Tibial nerve (tissue), 4 donors: ENCODE measurements at regions not wholly inside any gene's neighbourhood (a gene's known extent, or its start where the extent isn't known, plus 50 kb on each side); places are given as distances from the start of the nearest gene placed in this dataset.

Experiments used
- DNase-seq, 2 donors: peaks; one replicate each; pipeline ENCODE4 v3.0.0-alpha.2; 2019; ENCODE audit warnings: low spot score in 2 of 2
- H3K27ac ChIP-seq, 4 donors: fragments of 200-600 bp; sonication (generic) in 3 of 4; one replicate each; pipeline ENCODE4 v1.5.1; 2017 to 2019; ENCODE audit warnings: mild to moderate bottlenecking in 1 of 4
- H3K27me3 ChIP-seq, 2 donors: fragments of 200-600 bp; sonication (generic) in 1 of 2; one replicate each; pipeline versions ENCODE4 v1.5.1 to v1.6.0; 2017 to 2019
- H3K36me3 ChIP-seq, 3 donors: fragments of 200-600 bp; sonication (generic); one replicate each; pipeline ENCODE4 v1.5.1; 2018 to 2019
- H3K4me1 ChIP-seq, 4 donors: fragments of 200-600 bp; sonication (generic) in 3 of 4; one replicate each; pipeline ENCODE4 v1.5.1; 2017 to 2019
- H3K4me3 ChIP-seq, 4 donors: fragments of 200-600 bp; sonication (generic) in 3 of 4; one replicate each; pipeline ENCODE4 v1.5.1; 2017 to 2019; ENCODE audit warnings: mild to moderate bottlenecking in 1 of 4, moderate library complexity in 1 of 4
- H3K9me3 ChIP-seq, 4 donors: fragments of 200-600 bp; sonication (generic) in 3 of 4; one replicate each; pipeline ENCODE4 v1.5.1; 2017 to 2019
- EP300 ChIP-seq, 2 donors: sonication (generic); formaldehyde crosslinking; IDR thresholded peaks; one replicate each; pipeline ENCODE4 v1.6.1; 2017; ENCODE audit warnings: antibody characterized with exemption in 2 of 2, mild to moderate bottlenecking in 1 of 2
- POLR2A ChIP-seq, 2 donors: fragments of 450-650 bp; IDR thresholded peaks; one replicate each; pipeline ENCODE4 v1.6.1; 2017; ENCODE audit warnings: antibody characterized with exemption in 2 of 2, mild to moderate bottlenecking in 2 of 2, moderate library complexity in 2 of 2
- WGBS, 2 donors: methylation state at CpG; one replicate each; pipeline ENCODE4 v1.1.5; 2018; 5-methylcytosine and 5-hydroxymethylcytosine counted together
- TF ChIP-seq, protein P1 (sequence below), 5 experiments: fragments of 200-600 bp in 3 of 5; fragments of 450-650 bp in 2 of 5; sonication (generic) in 3 of 5; IDR thresholded peaks; one replicate each; pipeline ENCODE4 v1.5.1; 2016 to 2019; ENCODE audit warnings: antibody characterized with exemption in 5 of 5, mild to moderate bottlenecking in 3 of 5, moderate library complexity in 2 of 5

DNA sequence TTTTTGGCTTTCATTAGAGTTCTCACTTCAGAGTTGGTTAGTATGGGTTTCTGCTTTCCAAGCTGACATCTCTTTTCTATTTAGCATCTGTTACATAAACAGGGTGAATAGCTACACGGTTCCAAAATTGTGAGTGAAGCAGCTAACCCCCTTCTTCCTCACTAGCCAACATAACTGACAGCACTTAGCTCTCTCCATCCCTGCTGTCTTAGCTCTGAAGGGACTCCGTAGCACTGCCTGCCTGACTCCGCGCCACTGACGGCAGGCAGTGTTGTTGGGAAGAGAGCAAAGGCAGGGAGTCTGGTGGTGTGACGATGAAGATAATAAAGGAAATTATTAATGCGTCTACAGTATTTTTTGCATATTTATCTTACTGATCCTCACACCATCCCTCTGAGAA is 247.0 kb downstream of the PTBP2 start:
- Histone ChIP-seq H3K4me1 (peaks cover 0 to 5% (median 0%) of the 10 kb centered on the region in 4 donors), H3K27ac (no peak overlapping the region), H3K4me3 (no peak overlapping the region), H3K27me3 (no peaks in the 10 kb centered on the region), H3K36me3 (no peaks in the 10 kb centered on the region), H3K9me3 (no peaks in the 10 kb centered on the region)
- no peak for DNase-seq
- 63 to 64% methylated on average over 7 of the region's 7 CpGs for WGBS, 2 donors
- TF ChIP-seq POLR2A (IDR thresholded peaks at IDR 0.05) (no peak), EP300 (IDR thresholded peaks at IDR 0.05) (no peak)
- TF ChIP-seq, protein P1, sequence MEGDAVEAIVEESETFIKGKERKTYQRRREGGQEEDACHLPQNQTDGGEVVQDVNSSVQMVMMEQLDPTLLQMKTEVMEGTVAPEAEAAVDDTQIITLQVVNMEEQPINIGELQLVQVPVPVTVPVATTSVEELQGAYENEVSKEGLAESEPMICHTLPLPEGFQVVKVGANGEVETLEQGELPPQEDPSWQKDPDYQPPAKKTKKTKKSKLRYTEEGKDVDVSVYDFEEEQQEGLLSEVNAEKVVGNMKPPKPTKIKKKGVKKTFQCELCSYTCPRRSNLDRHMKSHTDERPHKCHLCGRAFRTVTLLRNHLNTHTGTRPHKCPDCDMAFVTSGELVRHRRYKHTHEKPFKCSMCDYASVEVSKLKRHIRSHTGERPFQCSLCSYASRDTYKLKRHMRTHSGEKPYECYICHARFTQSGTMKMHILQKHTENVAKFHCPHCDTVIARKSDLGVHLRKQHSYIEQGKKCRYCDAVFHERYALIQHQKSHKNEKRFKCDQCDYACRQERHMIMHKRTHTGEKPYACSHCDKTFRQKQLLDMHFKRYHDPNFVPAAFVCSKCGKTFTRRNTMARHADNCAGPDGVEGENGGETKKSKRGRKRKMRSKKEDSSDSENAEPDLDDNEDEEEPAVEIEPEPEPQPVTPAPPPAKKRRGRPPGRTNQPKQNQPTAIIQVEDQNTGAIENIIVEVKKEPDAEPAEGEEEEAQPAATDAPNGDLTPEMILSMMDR (IDR thresholded peaks at IDR 0.05): no peak

DNA sequence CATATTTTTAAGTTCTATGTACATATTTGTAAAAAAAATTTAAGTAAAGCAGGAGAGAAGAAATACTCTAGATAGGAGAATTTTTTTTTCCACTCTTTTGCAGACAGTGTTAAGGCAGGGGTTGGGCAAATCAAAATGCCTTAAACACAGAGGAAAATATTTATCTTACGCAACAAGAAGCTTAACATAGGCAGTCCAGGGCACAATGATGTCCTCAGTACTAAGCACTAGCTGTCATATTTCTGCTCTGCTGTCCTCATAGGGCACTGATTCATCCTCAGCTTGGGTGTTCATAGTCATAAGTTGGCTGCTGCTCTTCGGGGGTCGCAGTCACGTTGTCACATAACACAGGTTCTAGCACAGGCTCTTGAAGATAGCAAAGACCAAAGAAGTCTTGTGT is 247.4 kb downstream of the PTBP2 start:
- Histone ChIP-seq H3K36me3 (no peaks in the 10 kb centered on the region), H3K4me1 (peaks cover 0 to 2% (median 0%) of the 10 kb centered on the region in 4 donors), H3K9me3 (no peaks in the 10 kb centered on the region), H3K4me3 (no peak overlapping the region), H3K27me3 (no peaks in the 10 kb centered on the region), H3K27ac (no peak overlapping the region)
- 70 to 76% methylated on average over 4 of the region's 4 CpGs for WGBS, 2 donors
- DNase-seq: no peak
- no peak for TF ChIP-seq POLR2A (IDR thresholded peaks at IDR 0.05)
- TF ChIP-seq, protein P1 (IDR thresholded peaks at IDR 0.05): no peak
- TF ChIP-seq EP300 (IDR thresholded peaks at IDR 0.05): no peak

DNA sequence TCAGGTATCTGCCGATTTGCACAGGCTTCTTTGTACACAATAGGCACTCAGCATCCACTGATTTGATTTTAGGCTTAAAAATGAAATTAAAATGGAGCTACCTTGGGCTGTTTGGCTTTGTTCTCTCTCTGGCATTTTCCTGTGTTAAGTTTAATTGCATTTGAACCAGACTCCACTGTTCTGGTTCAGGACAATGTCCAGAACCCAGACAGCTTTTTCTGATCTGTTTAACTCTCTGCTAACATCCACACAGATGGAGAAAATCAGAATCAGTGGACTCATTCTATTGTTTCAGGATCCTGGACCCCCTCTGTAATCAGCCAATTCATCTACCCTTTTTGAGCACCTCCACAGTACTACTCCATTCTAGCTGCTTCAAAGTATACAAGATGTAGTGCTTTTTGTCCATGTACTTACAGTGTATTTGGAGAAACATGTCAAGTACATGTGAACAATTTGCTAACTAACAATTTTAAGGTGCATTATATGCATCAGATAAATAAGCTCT is 248.1 kb downstream of the PTBP2 start:
- Histone ChIP-seq H3K27me3 (no peaks in the 10 kb centered on the region), H3K4me3 (no peak overlapping the region), H3K27ac (no peak overlapping the region), H3K36me3 (no peaks in the 10 kb centered on the region), H3K4me1 (peaks cover 0 to 2% (median 0%) of the 10 kb centered on the region in 4 donors), H3K9me3 (no peaks in the 10 kb centered on the region)
- WGBS, 2 donors: 92 to 95% methylated on average over 1 of the region's 1 CpG
- TF ChIP-seq EP300 (IDR thresholded peaks at IDR 0.05) (no peak), POLR2A (IDR thresholded peaks at IDR 0.05) (no peak)
- TF ChIP-seq, protein P1 (IDR thresholded peaks at IDR 0.05): no peak
- no peak for DNase-seq

DNA sequence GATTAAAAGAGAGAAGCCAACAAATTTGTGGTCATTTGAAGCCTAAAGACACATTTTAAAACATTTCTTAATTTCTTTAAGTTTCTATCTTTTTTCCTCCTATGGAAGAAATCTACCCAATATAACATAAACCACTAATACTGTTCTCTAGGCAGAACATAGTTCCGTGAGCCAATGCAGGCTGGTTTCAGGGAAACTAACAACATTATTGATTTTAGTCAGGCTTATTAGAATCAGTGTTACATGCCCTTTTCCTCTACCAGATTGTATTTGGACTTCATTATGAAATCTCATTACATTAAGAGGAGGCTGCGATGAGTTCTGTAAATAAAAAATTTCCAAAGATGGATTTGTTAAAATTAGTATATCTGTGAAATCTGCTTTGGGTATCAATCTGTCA is 249.9 kb downstream of the PTBP2 start:
- TF ChIP-seq POLR2A (IDR thresholded peaks at IDR 0.05): no peak
- TF ChIP-seq, protein P1 (IDR thresholded peaks at IDR 0.05): no peak
- TF ChIP-seq EP300 (IDR thresholded peaks at IDR 0.05): no peak
- WGBS, 2 donors: 90 to 94% methylated on average over 2 of the region's 2 CpGs
- Histone ChIP-seq H3K9me3 (no peaks in the 10 kb centered on the region), H3K4me3 (no peak overlapping the region), H3K27me3 (no peaks in the 10 kb centered on the region), H3K27ac (no peak overlapping the region), H3K4me1 (peaks cover 0 to 2% (median 0%) of the 10 kb centered on the region in 4 donors), H3K36me3 (no peaks in the 10 kb centered on the region)
- DNase-seq: no peak

DNA sequence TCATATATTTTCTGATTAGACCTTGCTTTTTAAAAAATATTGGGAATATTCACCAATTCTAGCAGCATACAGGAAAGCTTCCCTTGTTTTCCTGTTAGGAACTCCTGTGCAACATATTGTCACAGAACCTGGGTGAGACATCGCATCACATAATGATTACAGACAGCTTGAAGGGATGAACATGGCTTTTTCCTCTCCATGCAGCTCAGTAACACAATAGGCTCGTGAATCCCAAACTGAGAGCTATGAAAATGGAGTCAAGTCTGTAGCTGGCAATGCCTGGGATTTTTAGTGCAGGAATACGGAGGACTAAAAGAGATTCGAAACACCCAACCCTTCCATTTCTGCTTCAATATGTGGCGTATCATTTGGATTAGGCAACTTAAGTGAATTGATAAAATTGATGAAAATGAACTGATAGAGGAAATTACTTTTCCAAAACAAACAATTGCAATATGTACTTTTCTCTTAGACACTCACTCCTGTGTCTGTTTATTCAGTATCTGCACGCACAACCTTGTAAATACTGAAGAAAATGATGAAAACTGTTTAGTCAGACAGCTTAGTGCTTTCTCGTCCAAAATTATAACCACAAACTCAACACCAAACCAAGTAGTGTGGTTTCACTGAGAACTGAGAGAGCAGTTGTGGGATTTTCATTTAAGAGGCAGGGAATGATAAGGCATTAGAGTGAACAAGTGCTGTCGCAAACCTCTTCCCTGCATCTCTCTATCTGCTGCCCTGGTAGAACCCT is 250.4 kb downstream of the PTBP2 start:
- Histone ChIP-seq H3K36me3 (no peaks in the 10 kb centered on the region), H3K27me3 (no peaks in the 10 kb centered on the region), H3K4me3 (no peak overlapping the region), H3K27ac (no peak overlapping the region), H3K4me1 (peaks cover 0 to 2% (median 0%) of the 10 kb centered on the region in 4 donors), H3K9me3 (no peaks in the 10 kb centered on the region)
- no peak for TF ChIP-seq POLR2A (IDR thresholded peaks at IDR 0.05)
- no peak for TF ChIP-seq EP300 (IDR thresholded peaks at IDR 0.05)
- TF ChIP-seq, protein P1 (IDR thresholded peaks at IDR 0.05): no peak
- WGBS, 2 donors: 83 to 87% methylated on average over 8 of the region's 8 CpGs
- DNase-seq: no peak
